NB4 (cell line): ENCODE measurements at regions not wholly inside any gene's neighbourhood (a gene's known extent, or its start where the extent isn't known, plus 50 kb on each side); places are given as distances from the start of the nearest gene placed in this dataset.

Source experiments
- MYC ChIP-seq: IDR thresholded peaks from 2 replicates; pipeline ENCODE4 v1.6.1; 2011; ENCODE audit warnings: low read depth, low read length
- POLR2A ChIP-seq: IDR thresholded peaks from 2 replicates; pipeline ENCODE4 v1.6.1; 2011; ENCODE audit warnings: mild to moderate bottlenecking; ENCODE audit not compliant: insufficient read length; ENCODE audit errors: extremely low read depth
- TF ChIP-seq, protein P1 (sequence below): IDR thresholded peaks from one replicate; pipeline ENCODE4 v1.5.1; 2012; ENCODE audit warnings: low read depth, low read length
- TF ChIP-seq, protein P2 (sequence below): IDR thresholded peaks from 2 replicates; pipeline ENCODE4 v1.6.1; 2011; ENCODE audit warnings: low read depth, low read length

- TF ChIP-seq, protein P1, sequence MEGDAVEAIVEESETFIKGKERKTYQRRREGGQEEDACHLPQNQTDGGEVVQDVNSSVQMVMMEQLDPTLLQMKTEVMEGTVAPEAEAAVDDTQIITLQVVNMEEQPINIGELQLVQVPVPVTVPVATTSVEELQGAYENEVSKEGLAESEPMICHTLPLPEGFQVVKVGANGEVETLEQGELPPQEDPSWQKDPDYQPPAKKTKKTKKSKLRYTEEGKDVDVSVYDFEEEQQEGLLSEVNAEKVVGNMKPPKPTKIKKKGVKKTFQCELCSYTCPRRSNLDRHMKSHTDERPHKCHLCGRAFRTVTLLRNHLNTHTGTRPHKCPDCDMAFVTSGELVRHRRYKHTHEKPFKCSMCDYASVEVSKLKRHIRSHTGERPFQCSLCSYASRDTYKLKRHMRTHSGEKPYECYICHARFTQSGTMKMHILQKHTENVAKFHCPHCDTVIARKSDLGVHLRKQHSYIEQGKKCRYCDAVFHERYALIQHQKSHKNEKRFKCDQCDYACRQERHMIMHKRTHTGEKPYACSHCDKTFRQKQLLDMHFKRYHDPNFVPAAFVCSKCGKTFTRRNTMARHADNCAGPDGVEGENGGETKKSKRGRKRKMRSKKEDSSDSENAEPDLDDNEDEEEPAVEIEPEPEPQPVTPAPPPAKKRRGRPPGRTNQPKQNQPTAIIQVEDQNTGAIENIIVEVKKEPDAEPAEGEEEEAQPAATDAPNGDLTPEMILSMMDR, result no peak
- no peak for TF ChIP-seq MYC
- TF ChIP-seq, protein P2, sequence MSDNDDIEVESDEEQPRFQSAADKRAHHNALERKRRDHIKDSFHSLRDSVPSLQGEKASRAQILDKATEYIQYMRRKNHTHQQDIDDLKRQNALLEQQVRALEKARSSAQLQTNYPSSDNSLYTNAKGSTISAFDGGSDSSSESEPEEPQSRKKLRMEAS, result no peak
- no peak for TF ChIP-seq POLR2A
Observed at GRCh38 chr13:24097667-24098066, 62.9 kb upstream of the SPATA13 start.
